ENCODE measurements at regions not wholly inside any gene's neighbourhood (a gene's known extent, or its start where the extent isn't known, plus 50 kb on each side); places are given as distances from the start of the nearest gene placed in this dataset.

GRCh38 chr5:40401284-40402006, 278.3 kb upstream of the PTGER4 start:
- TF ChIP-seq CTCF (IDR thresholded peaks at IDR 0.05; ENCODE audit: low read length) (no peak), EZH2phosphoT487 (IDR thresholded peaks at IDR 0.05; ENCODE audit: low read length) (no peak), EZH2 (optimal IDR thresholded peaks at IDR 0.05; ENCODE audit: low read depth, low read length) (no peak)

Measured in MM.1S (cell line).